ENCODE measurements at regions not wholly inside any gene's neighbourhood (a gene's known extent, or its start where the extent isn't known, plus 50 kb on each side); places are given as distances from the start of the nearest gene placed in this dataset.

DNA sequence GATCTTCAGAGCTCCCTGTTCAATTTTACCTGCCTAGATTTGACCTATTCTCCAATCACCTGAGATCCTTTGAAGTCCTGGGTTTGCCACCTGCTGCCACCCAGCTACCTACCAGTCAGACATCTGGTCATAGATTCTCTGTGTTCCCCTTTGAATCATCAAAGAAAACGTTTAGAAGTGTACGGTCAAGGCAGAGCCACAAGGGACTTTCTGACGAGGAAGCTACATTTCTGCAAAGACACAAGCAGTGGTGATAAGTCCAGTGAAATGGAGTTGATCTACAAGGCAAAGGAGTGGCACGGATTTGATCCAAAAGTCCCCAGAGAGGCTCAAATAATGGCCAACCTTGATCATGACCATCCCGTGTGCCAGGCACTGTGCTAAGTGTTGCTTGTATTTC is 549.9 kb downstream of the MIAT start:
- no peak overlapping the region for H3K4me3 ChIP-seq (ENCODE audit: low read length)
- peaks cover 3% of the 10 kb centered on the region for H3K9me3 ChIP-seq (replicated peaks; ENCODE audit: control insufficient read depth, low read depth, low read length)
- H3K4me1 ChIP-seq (ENCODE audit: control insufficient read depth, insufficient read depth, low read length) = peaks cover 26% of the 10 kb centered on the region
- no peak overlapping the region for H3K27ac ChIP-seq (ENCODE audit: low read length)
- no peak for DNase-seq
- H3K27me3 ChIP-seq (ENCODE audit: control insufficient read depth, insufficient read depth, low read length) = peaks cover 10% of the 10 kb centered on the region
- H3K36me3 ChIP-seq (ENCODE audit: control insufficient read depth, insufficient read depth, low read length) = no peaks in the 10 kb centered on the region
- 72% methylated on average over 4 of the region's 5 CpGs for WGBS (ENCODE audit: insufficient coverage)

DNA sequence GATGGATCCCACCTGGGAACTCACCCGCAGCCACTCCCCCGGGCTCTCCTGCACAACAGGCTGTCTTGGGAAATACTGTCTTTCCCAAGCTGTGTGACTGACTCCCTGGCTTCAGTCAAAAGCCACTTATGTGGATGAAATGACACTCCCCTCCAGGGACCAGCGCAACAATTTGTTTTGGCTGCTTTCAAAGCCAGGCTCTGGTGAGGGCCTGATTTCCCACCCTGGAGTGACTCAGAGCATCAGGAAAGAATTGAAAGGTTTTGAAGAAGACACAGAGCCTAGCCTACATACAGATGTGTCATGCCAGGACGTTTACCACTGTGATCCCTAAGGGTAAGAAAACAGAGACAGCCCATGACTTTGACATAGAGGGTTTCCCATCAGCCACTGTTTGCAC is 550.5 kb downstream of the MIAT start:
- WGBS (ENCODE audit: insufficient coverage) = 48% methylated on average over 2 of the region's 4 CpGs
- Histone ChIP-seq H3K9me3 (replicated peaks; ENCODE audit: control insufficient read depth, low read depth, low read length) (peaks cover 3% of the 10 kb centered on the region), H3K4me1 (ENCODE audit: control insufficient read depth, insufficient read depth, low read length) (peaks cover 23% of the 10 kb centered on the region), H3K27me3 (ENCODE audit: control insufficient read depth, insufficient read depth, low read length) (peaks cover 10% of the 10 kb centered on the region), H3K4me3 (ENCODE audit: low read length) (no peak overlapping the region), H3K27ac (ENCODE audit: low read length) (no peak overlapping the region), H3K36me3 (ENCODE audit: control insufficient read depth, insufficient read depth, low read length) (no peaks in the 10 kb centered on the region)
- DNase-seq = peak; percentile 58

DNA sequence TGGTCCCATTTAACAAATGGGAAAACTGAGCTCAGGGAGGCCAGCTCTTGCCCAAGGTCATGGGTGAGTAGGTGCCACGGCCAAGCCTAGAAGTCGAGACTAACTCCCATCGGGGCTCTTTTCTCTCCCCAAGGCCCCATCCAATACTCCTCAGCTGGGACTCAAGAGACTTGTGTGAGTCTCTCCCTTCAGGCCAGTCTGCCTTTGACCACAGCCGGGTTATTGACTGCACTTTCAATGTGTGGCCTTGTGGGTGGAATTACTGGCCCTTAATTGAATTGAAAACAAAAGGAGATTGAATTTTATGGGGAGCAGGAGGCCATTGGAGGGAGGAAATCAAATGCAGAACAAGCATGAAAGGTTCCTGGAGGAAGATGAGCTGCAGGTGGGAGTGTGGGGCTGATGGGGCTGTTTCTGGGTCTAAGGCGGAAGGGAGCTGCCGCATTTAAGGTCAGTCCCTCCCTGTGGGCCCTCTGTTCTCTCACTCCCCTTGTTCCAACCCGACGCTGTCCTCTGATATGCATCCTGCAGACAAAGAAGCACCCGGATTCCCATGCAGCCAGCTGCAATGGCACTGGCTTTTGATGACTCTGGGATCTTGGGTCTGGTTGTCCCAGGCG is 552.8 kb downstream of the MIAT start:
- no peak for DNase-seq
- peaks cover 39% of the 10 kb centered on the region for H3K4me1 ChIP-seq (ENCODE audit: control insufficient read depth, insufficient read depth, low read length)
- H3K9me3 ChIP-seq (replicated peaks; ENCODE audit: control insufficient read depth, low read depth, low read length) = no peaks in the 10 kb centered on the region
- no peaks in the 10 kb centered on the region for H3K36me3 ChIP-seq (ENCODE audit: control insufficient read depth, insufficient read depth, low read length)
- no peak overlapping the region for H3K4me3 ChIP-seq (ENCODE audit: low read length)
- WGBS (ENCODE audit: insufficient coverage) = 63% methylated on average over 3 of the region's 10 CpGs
- H3K27me3 ChIP-seq (ENCODE audit: control insufficient read depth, insufficient read depth, low read length) = peaks cover 10% of the 10 kb centered on the region
- H3K27ac ChIP-seq (ENCODE audit: low read length) = no peak overlapping the region

DNA sequence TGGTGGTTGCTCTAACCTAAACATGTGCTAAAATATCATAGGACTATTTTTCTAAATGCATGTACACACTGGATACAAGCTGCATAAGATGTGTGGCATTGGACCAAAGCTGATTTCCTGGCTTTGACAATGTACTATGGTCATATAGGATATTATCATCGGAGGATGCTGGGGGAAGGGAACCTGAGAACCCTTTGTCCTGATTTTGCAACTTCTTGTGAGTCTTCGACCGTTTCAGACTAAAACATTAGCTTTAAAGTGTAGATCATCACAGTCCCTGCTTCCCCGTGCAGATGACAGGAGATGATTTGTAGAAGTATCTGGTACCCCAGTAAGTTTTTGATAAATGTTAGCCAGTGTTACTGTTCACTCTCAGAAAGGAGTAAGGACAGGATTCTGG is 554.7 kb downstream of the MIAT start:
- Histone ChIP-seq H3K27me3 (ENCODE audit: control insufficient read depth, insufficient read depth, low read length) (peaks cover 6% of the 10 kb centered on the region), H3K4me3 (ENCODE audit: low read length) (no peak overlapping the region), H3K36me3 (ENCODE audit: control insufficient read depth, insufficient read depth, low read length) (no peaks in the 10 kb centered on the region), H3K4me1 (ENCODE audit: control insufficient read depth, insufficient read depth, low read length) (peaks cover 33% of the 10 kb centered on the region), H3K27ac (ENCODE audit: low read length) (peak overlapping the region; percentile 91), H3K9me3 (replicated peaks; ENCODE audit: control insufficient read depth, low read depth, low read length) (no peaks in the 10 kb centered on the region)
- 0% methylated on average over 1 of the region's 4 CpGs for WGBS (ENCODE audit: insufficient coverage)
- DNase-seq = peak; percentile 52

DNA sequence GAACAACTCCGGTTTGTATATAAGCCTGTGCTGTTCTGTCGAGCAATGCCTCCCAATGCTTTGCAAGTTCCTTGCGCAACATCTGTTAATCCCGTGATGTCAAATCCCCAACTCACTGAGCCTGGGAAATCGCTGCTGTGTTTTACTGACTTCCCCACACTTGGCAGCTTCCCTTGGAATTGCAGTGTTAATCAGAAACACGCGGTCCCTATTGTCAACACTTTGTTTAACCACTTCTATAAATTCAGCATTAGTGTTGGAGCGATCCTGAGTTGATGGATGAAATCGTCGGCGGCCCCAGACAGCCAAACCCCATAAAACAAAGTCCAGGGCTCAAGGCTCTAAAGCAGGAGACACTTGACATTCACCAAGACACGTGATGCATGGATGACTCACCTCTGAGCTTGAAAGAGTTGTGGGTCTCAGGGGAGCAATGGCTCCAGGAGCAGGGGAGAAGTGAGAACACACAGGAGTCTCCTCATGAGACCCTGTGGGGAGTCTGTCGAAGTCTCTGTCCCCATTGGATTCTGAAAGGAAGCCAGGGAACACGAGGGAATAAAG is 555.3 kb downstream of the MIAT start:
- H3K27me3 ChIP-seq (ENCODE audit: control insufficient read depth, insufficient read depth, low read length) = peaks cover 9% of the 10 kb centered on the region
- H3K27ac ChIP-seq (ENCODE audit: low read length) = peak overlapping the region; percentile 91
- peak; percentile 99 for DNase-seq
- WGBS (ENCODE audit: insufficient coverage) = 3% methylated on average over 6 of the region's 14 CpGs
- no peak overlapping the region for H3K4me3 ChIP-seq (ENCODE audit: low read length)
- peaks cover 32% of the 10 kb centered on the region for H3K4me1 ChIP-seq (ENCODE audit: control insufficient read depth, insufficient read depth, low read length)
- H3K9me3 ChIP-seq (replicated peaks; ENCODE audit: control insufficient read depth, low read depth, low read length) = no peaks in the 10 kb centered on the region
- no peaks in the 10 kb centered on the region for H3K36me3 ChIP-seq (ENCODE audit: control insufficient read depth, insufficient read depth, low read length)

DNA sequence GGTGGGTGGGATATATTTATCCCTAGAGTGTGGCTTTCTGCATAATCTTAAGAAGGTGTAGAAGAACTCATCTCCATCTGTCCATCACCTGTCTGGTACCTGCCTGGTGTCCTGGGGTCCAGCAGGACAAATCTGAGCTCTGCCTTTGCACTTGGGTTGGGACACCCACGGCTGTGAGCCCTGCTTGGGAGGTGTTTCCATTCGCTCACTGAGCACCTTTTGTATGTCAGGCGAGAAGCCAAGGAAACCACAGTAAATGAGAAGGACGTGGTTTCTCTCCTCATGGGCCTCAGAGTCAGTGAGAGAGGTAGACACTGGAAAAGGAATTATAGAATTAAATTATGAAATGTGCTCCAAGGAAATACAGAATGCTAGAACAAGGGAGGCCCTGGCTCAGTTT is 555.9 kb downstream of the MIAT start:
- H3K4me3 ChIP-seq (ENCODE audit: low read length) = no peak overlapping the region
- peaks cover 33% of the 10 kb centered on the region for H3K4me1 ChIP-seq (ENCODE audit: control insufficient read depth, insufficient read depth, low read length)
- 64% methylated on average over 4 of the region's 4 CpGs for WGBS (ENCODE audit: insufficient coverage)
- H3K27ac ChIP-seq (ENCODE audit: low read length) = peak overlapping the region; percentile 91
- no peaks in the 10 kb centered on the region for H3K9me3 ChIP-seq (replicated peaks; ENCODE audit: control insufficient read depth, low read depth, low read length)
- peaks cover 9% of the 10 kb centered on the region for H3K27me3 ChIP-seq (ENCODE audit: control insufficient read depth, insufficient read depth, low read length)
- peak; percentile 76 for DNase-seq
- H3K36me3 ChIP-seq (ENCODE audit: control insufficient read depth, insufficient read depth, low read length) = no peaks in the 10 kb centered on the region

DNA sequence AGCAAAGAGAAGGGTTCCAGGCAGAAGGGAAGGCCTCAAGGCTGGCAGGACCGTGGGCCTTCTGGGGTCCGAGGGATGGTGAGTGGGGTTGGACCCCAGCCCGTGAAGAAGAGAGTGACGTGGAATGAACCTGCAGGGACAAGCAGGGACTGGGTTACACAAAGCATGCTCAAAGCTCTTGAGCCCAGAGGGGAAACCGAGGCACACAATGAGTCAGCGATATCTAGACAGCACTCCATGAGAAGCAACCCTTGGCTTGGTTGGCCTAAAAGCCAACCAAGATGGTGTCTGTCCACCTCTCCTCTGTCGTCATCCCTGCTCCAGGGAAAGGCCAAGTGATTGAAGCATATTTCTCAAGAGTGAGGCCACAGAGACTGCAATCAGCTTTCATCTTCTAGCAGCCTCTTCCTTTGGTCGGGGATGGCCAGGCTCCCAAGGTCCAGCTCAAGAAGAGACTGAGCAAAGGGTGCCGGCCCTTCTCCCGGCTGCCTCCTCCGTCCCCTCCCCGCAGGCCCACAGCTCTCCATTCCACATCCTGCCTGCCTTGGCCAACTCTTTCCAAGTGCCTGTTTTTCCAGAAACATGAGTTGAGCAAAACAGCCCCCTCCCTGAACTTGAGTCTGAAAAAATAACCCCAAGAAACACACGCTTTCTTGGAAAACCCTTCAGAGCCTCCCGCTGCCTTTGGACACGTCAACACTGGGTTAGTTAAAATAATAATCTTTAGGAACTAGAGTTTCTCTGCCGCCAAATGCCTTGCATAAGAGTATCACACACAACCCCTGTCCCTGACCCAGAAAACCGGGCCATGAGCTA is 556.6 kb downstream of the MIAT start:
- 52% methylated on average over 12 of the region's 17 CpGs for WGBS (ENCODE audit: insufficient coverage)
- Histone ChIP-seq H3K4me1 (ENCODE audit: control insufficient read depth, insufficient read depth, low read length) (peaks cover 40% of the 10 kb centered on the region), H3K4me3 (ENCODE audit: low read length) (no peak overlapping the region), H3K36me3 (ENCODE audit: control insufficient read depth, insufficient read depth, low read length) (no peaks in the 10 kb centered on the region), H3K27ac (ENCODE audit: low read length) (peak overlapping the region; percentile 91), H3K9me3 (replicated peaks; ENCODE audit: control insufficient read depth, low read depth, low read length) (no peaks in the 10 kb centered on the region), H3K27me3 (ENCODE audit: control insufficient read depth, insufficient read depth, low read length) (peaks cover 12% of the 10 kb centered on the region)
- peak; percentile 97 for DNase-seq

DNA sequence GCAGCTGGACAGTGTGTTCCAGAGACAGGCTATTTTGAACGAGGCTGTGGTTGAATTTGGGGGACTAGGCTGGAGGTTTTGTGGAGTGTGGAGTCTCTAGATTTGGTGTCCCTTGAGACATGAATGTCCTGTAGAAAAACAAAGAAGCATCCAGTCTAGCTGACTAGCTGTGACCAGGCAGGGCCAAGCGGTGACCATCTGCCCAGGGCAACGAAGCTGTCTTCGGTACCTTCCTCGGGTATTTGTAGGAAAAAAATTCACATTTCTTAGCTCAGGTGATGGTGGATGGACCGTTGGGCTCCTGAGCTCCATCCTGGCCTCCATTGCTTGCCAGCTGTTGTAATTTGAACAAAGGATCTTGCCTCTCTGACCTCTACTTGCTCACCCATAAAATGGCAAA is 557.3 kb downstream of the MIAT start:
- WGBS (ENCODE audit: insufficient coverage) = 81% methylated on average over 5 of the region's 6 CpGs
- H3K27ac ChIP-seq (ENCODE audit: low read length) = peak overlapping the region; percentile 91
- H3K4me3 ChIP-seq (ENCODE audit: low read length) = no peak overlapping the region
- peaks cover 42% of the 10 kb centered on the region for H3K4me1 ChIP-seq (ENCODE audit: control insufficient read depth, insufficient read depth, low read length)
- H3K36me3 ChIP-seq (ENCODE audit: control insufficient read depth, insufficient read depth, low read length) = no peaks in the 10 kb centered on the region
- DNase-seq = no peak
- H3K27me3 ChIP-seq (ENCODE audit: control insufficient read depth, insufficient read depth, low read length) = peaks cover 12% of the 10 kb centered on the region
- H3K9me3 ChIP-seq (replicated peaks; ENCODE audit: control insufficient read depth, low read depth, low read length) = no peaks in the 10 kb centered on the region

DNA sequence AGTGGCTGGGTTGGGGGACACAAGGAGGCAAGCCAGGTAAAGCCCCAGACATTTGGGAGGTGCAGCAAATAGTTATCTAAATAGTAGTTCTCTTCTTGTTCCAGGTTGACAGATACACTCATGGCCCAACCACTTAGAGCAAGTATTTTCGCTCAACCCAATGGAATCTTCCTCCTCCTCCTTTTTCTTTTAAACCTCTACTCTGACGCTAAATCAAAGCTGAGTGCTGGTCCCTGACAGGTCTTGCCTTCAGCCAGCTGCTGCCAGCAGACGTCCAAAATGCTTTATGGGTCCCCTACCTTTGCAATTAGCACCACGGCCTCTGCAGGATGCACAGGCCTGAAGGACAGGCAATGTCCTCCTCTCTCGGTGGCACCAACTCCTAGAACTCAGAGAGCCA is 558.5 kb downstream of the MIAT start:
- Histone ChIP-seq H3K4me3 (ENCODE audit: low read length) (no peak overlapping the region), H3K4me1 (ENCODE audit: control insufficient read depth, insufficient read depth, low read length) (peaks cover 36% of the 10 kb centered on the region), H3K27ac (ENCODE audit: low read length) (no peak overlapping the region), H3K9me3 (replicated peaks; ENCODE audit: control insufficient read depth, low read depth, low read length) (no peaks in the 10 kb centered on the region), H3K36me3 (ENCODE audit: control insufficient read depth, insufficient read depth, low read length) (no peaks in the 10 kb centered on the region), H3K27me3 (ENCODE audit: control insufficient read depth, insufficient read depth, low read length) (peaks cover 9% of the 10 kb centered on the region)
- WGBS (ENCODE audit: insufficient coverage) = 65% methylated on average over 3 of the region's 5 CpGs
- no peak for DNase-seq

DNA sequence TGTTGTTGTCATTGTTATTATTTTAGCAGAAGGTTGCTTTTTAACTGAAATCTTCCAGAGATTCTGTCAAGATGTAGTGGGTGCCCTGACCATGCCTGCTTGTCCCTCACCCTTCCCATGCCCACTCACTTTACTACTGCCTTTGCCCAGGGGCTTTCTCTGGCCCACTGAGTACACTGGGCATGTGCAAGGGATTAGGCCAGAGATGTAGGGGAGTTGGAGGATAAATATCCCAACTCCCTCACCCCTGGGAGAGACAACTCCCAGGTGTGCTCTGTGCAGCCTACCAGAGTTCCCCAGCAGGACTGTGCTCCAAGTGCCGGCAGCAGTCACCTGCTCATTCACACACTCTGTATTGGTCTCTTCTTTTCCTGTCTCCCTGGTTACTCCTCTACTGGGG is 559.1 kb downstream of the MIAT start:
- Histone ChIP-seq H3K36me3 (ENCODE audit: control insufficient read depth, insufficient read depth, low read length) (no peaks in the 10 kb centered on the region), H3K4me3 (ENCODE audit: low read length) (no peak overlapping the region), H3K4me1 (ENCODE audit: control insufficient read depth, insufficient read depth, low read length) (peaks cover 36% of the 10 kb centered on the region), H3K9me3 (replicated peaks; ENCODE audit: control insufficient read depth, low read depth, low read length) (no peaks in the 10 kb centered on the region), H3K27me3 (ENCODE audit: control insufficient read depth, insufficient read depth, low read length) (peaks cover 6% of the 10 kb centered on the region), H3K27ac (ENCODE audit: low read length) (no peak overlapping the region)
- 70% methylated on average over 1 of the region's 1 CpG for WGBS (ENCODE audit: insufficient coverage)
- DNase-seq = no peak
